IMR-90 (cell line): ENCODE measurements at regions not wholly inside any gene's neighbourhood (a gene's known extent, or its start where the extent isn't known, plus 50 kb on each side); places are given as distances from the start of the nearest gene placed in this dataset.
A peak's percentile ranks its signal among the peaks of the same experiment; 100 is the strongest.

Source experiments
- ATAC-seq: fragments of 200-7000 bp; cut with Tn5 transposase; 2 replicates; pipeline ENCODE4 v1.9.1; 2020; ENCODE audit warnings: low read depth, mild to moderate bottlenecking, moderate library complexity
- BruUV-seq: library from RNA; stranded (reverse); fragments of 400-500 nt; replicated peaks from 2 replicates; lab custom pipeline; 2021; lab: Mats Ljungman, UMichigan
- CTCF ChIA-PET: fragments of 300-600 bp; formaldehyde crosslinking; extraction: SDS; loops from one replicate; lab custom pipeline; 2021; ENCODE audit warnings: antibody characterized with exemption; lab: Yijun Ruan, JAX
- POLR2A ChIA-PET: fragments of 300-600 bp; sonication (Branson Sonifier 250); formaldehyde crosslinking; loops from one replicate; lab custom pipeline; 2022; ENCODE audit warnings: antibody characterized with exemption; ENCODE audit not compliant: unreplicated experiment; lab: Charles Lee
- DNase-seq: peaks from one replicate; pipeline ENCODE4 v3.0.0; 2013
- H2AFZ ChIP-seq: replicated peaks from 2 replicates; pipeline ENCODE3; 2013; ENCODE audit warnings: low read length, mild to moderate bottlenecking; ENCODE audit not compliant: poor library complexity
- H2AK5ac ChIP-seq: 2 replicates; pipeline ENCODE4 v1.6.1; 2013; ENCODE audit warnings: low read depth, low read length, inconsistent platforms
- H2AK9ac ChIP-seq: replicated peaks from 2 replicates; pipeline ENCODE3; 2013; ENCODE audit warnings: mild to moderate bottlenecking, low read depth, low read length, moderate library complexity; ENCODE audit not compliant: poor library complexity
- H2BK120ac ChIP-seq: 2 replicates; pipeline ENCODE4 v1.6.1; 2013; ENCODE audit warnings: low read depth, low read length, inconsistent platforms
- H2BK15ac ChIP-seq: 3 replicates; pipeline ENCODE4 v1.6.1; 2013; ENCODE audit warnings: low read depth, low read length, inconsistent platforms
- H2BK20ac ChIP-seq: 2 replicates; pipeline ENCODE4 v1.6.1; 2013; ENCODE audit warnings: low read depth, mild to moderate bottlenecking, inconsistent platforms, low read length, moderate library complexity
- H2BK5ac ChIP-seq: 2 replicates; pipeline ENCODE4 v1.6.1; 2013; ENCODE audit warnings: mild to moderate bottlenecking, low read depth, low read length, inconsistent platforms; ENCODE audit not compliant: poor library complexity, severe bottlenecking
- H3K14ac ChIP-seq: replicated peaks from 2 replicates; pipeline ENCODE4 v1.6.1; 2013; ENCODE audit warnings: low read depth, low read length, inconsistent platforms
- H3K18ac ChIP-seq: 2 replicates; pipeline ENCODE4 v1.6.1; 2013; ENCODE audit warnings: low read depth, low read length, control low read depth
- H3K23ac ChIP-seq: 2 replicates; pipeline ENCODE4 v1.6.1; 2013; ENCODE audit warnings: low read depth, low read length, inconsistent platforms
- H3K27ac ChIP-seq: 2 replicates; pipeline ENCODE4 v1.5.1; 2013; ENCODE audit warnings: mild to moderate bottlenecking, control low read depth, low read length; ENCODE audit not compliant: insufficient read depth
- H3K27me3 ChIP-seq: 2 replicates; pipeline ENCODE4 v1.6.1; 2013; ENCODE audit warnings: low read length; ENCODE audit not compliant: control insufficient read depth, insufficient read depth
- H3K36me3 ChIP-seq: 2 replicates; pipeline ENCODE4 v1.6.1; 2013; ENCODE audit warnings: low read length, mixed read lengths; ENCODE audit not compliant: control insufficient read depth, insufficient read depth
- H3K4ac ChIP-seq: 2 replicates; pipeline ENCODE4 v1.6.1; 2013; ENCODE audit warnings: low read depth, low read length, inconsistent platforms
- H3K4me1 ChIP-seq: 2 replicates; pipeline ENCODE4 v1.6.1; 2013; ENCODE audit warnings: low read length, mixed read lengths; ENCODE audit not compliant: control insufficient read depth, insufficient read depth
- H3K4me2 ChIP-seq: 2 replicates; pipeline ENCODE4 v1.6.1; 2013; ENCODE audit warnings: low read depth, mild to moderate bottlenecking, control low read depth, low read length, moderate library complexity
- H3K4me3 ChIP-seq: 2 replicates; pipeline ENCODE4 v1.5.1; 2013; ENCODE audit warnings: low read depth, mild to moderate bottlenecking, control low read depth, low read length, moderate library complexity; ENCODE audit not compliant: insufficient read depth
- H3K56ac ChIP-seq: 2 replicates; pipeline ENCODE4 v1.6.1; 2013; ENCODE audit warnings: low read length, inconsistent platforms; ENCODE audit not compliant: insufficient read depth; ENCODE audit errors: extremely low read depth
- H3K79me1 ChIP-seq, 2 experiments: 2 replicates each; pipeline ENCODE4 v1.6.1; 2013; ENCODE audit warnings: low read length in 2 of 2, inconsistent platforms in 1 of 2, low read depth in 1 of 2
- H3K9ac ChIP-seq: 2 replicates; pipeline ENCODE4 v1.6.1; 2013; ENCODE audit warnings: low read depth, low read length, control low read depth
- H3K9me1 ChIP-seq: 2 replicates; pipeline ENCODE4 v1.6.1; 2013; ENCODE audit warnings: low read length, inconsistent platforms; ENCODE audit not compliant: insufficient read depth
- H3K9me3 ChIP-seq: 2 replicates; pipeline ENCODE4 v1.6.1; 2013; ENCODE audit warnings: low read length; ENCODE audit not compliant: control insufficient read depth, insufficient read depth
- H4K20me1 ChIP-seq: 2 replicates; pipeline ENCODE4 v1.6.1; 2013; ENCODE audit warnings: low read length, inconsistent platforms; ENCODE audit not compliant: insufficient read depth
- H4K5ac ChIP-seq: 2 replicates; pipeline ENCODE4 v1.6.1; 2013; ENCODE audit warnings: mild to moderate bottlenecking, low read depth, low read length, control low read depth
- H4K8ac ChIP-seq, 2 experiments: 2 replicates each; pipeline ENCODE4 v1.6.1; 2013; ENCODE audit warnings: low read depth in 2 of 2, low read length in 2 of 2, control low read depth in 1 of 2, inconsistent platforms in 1 of 2
- H4K91ac ChIP-seq: 2 replicates; pipeline ENCODE4 v1.6.1; 2013; ENCODE audit warnings: low read depth, low read length, inconsistent platforms; ENCODE audit not compliant: insufficient read depth
- BHLHE40 ChIP-seq: fragments of 150-350 bp; IDR thresholded peaks from 2 replicates; pipeline ENCODE4 v1.6.1; 2016; ENCODE audit warnings: mild to moderate bottlenecking, low read depth, low read length
- MAFK ChIP-seq: IDR thresholded peaks from 2 replicates; pipeline ENCODE4 v1.6.1; 2012; ENCODE audit warnings: low read depth, low read length, improper control_type of control experiment
- SMC3 ChIP-seq: fragments of 150-350 bp; IDR thresholded peaks from 2 replicates; pipeline ENCODE4 v1.6.1; 2016; ENCODE audit warnings: low read depth, mild to moderate bottlenecking, antibody characterized with exemption, low read length, moderate library complexity
- WGBS, 2 experiments: methylation state at CpG; one replicate each; pipeline versions ENCODE4 v1.1.5 to v1.1.7; 2013; ENCODE audit warnings: missing lambda C conversion rate in 2 of 2; ENCODE audit not compliant: insufficient read length in 1 of 2; ENCODE audit errors: extremely low coverage in 2 of 2; 5-methylcytosine and 5-hydroxymethylcytosine counted together
- dilution Hi-C: fragments of 300-500 bp; cut with HindIII; formaldehyde crosslinking; loops from one replicate; pipeline ENCODE4 v1.14.3; 2018; ENCODE audit warnings: low sequenced_read_pairs; ENCODE audit not compliant: unreplicated experiment
- in situ Hi-C: fragments of 300-500 bp; cut with MboI; formaldehyde crosslinking; loops from 3 replicates; pipeline ENCODE4 v1.14.3; 2019; ENCODE audit warnings: low sequenced_read_pairs, inconsistent platforms, mixed read lengths
- intact Hi-C: fragments of 100-400 bp; cut with micrococcal nuclease; formaldehyde crosslinking; loops from 2 replicates; pipeline ENCODE4 v1.10.0; 2022

- dilution Hi-C loops = no loop called here
These were observed 102.4 kb downstream of the PCSK1 start for GRCh38 chr5:96330530-96331140.

More at GRCh38 chr5:96330530-96331140, 102.4 kb downstream of the PCSK1 start:
- peak overlapping the region; percentile 80 for H3K14ac ChIP-seq
- in situ Hi-C loops = no loop called here
- H3K27ac ChIP-seq = peak overlapping the region; percentile 68; the same call in 1 of the 2 replicates
- peak overlapping the region; percentile 76 for H4K5ac ChIP-seq
- H2BK120ac ChIP-seq = peak overlapping the region; percentile 82
- H4K91ac ChIP-seq = peak overlapping the region; percentile 73
- intact Hi-C loops = loop anchor here (10.0 kb wide), 2 partner anchors 156 to 216 kb away; no protein-coding TSS in a partner anchor
- peaks cover 5% of the 10 kb centered on the region; the same call in 1 of the 2 replicates for H3K9me1 ChIP-seq
- POLR2A ChIA-PET = interaction anchor here (0.6 kb wide), 1 partner anchor 508 kb away, joined by 35 read pairs; no protein-coding TSS in a partner anchor
- H3K79me1 ChIP-seq = peaks cover 0 to 7% of the 10 kb centered on the region in 2 experiments; a peak in 1 of 4 replicates
- DNase-seq (no peak), ATAC-seq (no peak)
- no peaks in the 10 kb centered on the region for H3K9me3 ChIP-seq
- WGBS, 2 experiments = no CpG with 5 or more reads among the region's 4 CpGs
- peak overlapping the region; percentile 48 to 84 for H4K8ac ChIP-seq
- H3K4me2 ChIP-seq = no peak overlapping the region
- no peak overlapping the region; the same call in 1 of the 2 replicates for H3K56ac ChIP-seq
- peaks cover 19% of the 10 kb centered on the region for H3K4me1 ChIP-seq
- TF ChIP-seq SMC3 (no peak), MAFK (no peak), BHLHE40 (no peak)
- no peak overlapping the region for H3K9ac ChIP-seq
- H2AK5ac ChIP-seq = peak overlapping the region; percentile 87
- peak overlapping the region; percentile 88 for H3K18ac ChIP-seq
- H3K4ac ChIP-seq = peak overlapping the region; percentile 78
- CTCF ChIA-PET = interaction anchor here (0.6 to 0.8 kb wide), 2 partner anchors 150 to 482 kb away, joined by 3 to 6 read pairs; no protein-coding TSS in a partner anchor
- peak overlapping the region; percentile 46 for H2BK5ac ChIP-seq
- peak overlapping the region; percentile 79; the same call in 2 of the 3 replicates for H2BK15ac ChIP-seq
- H3K36me3 ChIP-seq = no peaks in the 10 kb centered on the region
- H2AFZ ChIP-seq = no peak overlapping the region
- H3K27me3 ChIP-seq = no peaks in the 10 kb centered on the region
- H4K20me1 ChIP-seq = no peaks in the 10 kb centered on the region
- peak overlapping the region; percentile 55; the same call in 1 of the 2 replicates for H3K23ac ChIP-seq
- H2BK20ac ChIP-seq = peak overlapping the region; percentile 88
- BruUV-seq = no TSS peak
- no peak overlapping the region for H3K4me3 ChIP-seq
- no peak overlapping the region for H2AK9ac ChIP-seq
